ENCODE measurements at regions not wholly inside any gene's neighbourhood (a gene's known extent, or its start where the extent isn't known, plus 50 kb on each side); places are given as distances from the start of the nearest gene placed in this dataset.
"Not testable (repeated sequence)": the region's sequence is repeated elsewhere in the genome, so short reads cannot be mapped to it uniquely, and the experiment has no call there.

GRCh38 chr18:70640336-70640887 lies 351.6 kb downstream of the SOCS6 start:
- no peak for DNase-seq

- DNase-seq = peak; percentile 20
These were observed 348.1 kb downstream of the SOCS6 start for GRCh38 chr18:70636991-70637390.

DNA sequence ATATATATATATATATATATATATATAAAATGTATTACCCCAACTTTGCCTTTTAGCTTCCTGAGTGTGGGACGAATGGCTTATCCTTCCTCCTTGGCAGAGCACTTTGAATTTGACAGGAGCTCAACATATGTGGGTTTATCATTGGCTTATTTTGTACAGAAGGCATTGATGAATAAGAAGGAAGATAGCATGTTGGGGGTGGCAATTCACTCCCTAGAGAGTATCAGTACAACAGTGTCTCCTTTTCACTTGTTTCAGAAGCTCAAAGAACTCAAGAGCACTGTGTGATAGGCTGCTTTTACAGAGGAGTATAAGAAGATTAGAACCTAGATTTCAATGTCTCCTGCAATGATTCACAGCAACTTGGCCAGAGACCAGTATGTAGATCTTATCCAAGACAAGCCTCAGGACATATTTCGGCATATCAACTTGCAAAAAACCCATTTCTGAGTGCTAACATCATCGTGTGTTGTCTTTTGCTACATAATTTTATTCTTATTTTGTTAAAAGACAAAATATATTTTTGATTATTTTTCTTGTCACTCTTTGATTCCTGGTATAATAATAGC lies 345.8 kb downstream of the SOCS6 start:
- peak; percentile 52 for DNase-seq

GRCh38 chr18:70627182-70627802 lies 338.4 kb downstream of the SOCS6 start:
- DNase-seq = no peak

DNA sequence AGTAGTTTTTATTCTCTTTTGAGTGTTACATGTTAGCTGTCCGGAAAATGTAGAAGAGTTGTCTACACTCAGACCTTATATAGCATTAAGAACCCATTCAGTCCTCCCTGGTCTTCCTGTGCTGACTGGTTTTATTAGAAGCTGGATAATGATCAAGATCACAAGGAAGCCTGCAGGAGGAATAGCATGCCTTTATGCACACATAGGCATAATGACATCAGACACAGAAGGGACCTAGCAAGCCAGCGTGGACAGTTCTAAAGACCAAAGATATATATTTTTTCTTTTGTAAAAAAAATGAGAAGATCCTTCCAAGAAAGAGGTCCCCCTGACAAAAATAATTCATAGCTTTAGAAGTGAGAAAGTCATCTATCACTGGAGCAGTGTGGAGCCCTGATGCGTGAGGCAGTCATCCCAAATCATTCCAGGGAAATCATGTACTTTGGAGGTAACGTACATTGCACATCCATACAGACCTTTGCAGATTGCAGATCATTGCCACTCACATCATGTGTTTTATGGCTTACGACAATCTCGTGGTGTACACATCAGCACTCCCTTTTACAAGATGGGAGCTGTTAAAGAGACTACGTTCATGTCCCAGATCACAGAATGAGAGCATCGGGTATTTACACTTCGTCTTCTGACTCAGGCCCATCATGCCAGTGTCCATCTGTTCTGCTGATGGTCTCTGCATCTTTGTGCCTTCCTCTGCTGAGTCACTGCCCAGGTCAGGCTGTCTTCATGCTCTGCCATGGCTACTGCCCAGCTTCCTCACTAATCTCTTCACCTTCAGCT lies 334.0 kb downstream of the SOCS6 start:
- DNase-seq = no peak

DNA sequence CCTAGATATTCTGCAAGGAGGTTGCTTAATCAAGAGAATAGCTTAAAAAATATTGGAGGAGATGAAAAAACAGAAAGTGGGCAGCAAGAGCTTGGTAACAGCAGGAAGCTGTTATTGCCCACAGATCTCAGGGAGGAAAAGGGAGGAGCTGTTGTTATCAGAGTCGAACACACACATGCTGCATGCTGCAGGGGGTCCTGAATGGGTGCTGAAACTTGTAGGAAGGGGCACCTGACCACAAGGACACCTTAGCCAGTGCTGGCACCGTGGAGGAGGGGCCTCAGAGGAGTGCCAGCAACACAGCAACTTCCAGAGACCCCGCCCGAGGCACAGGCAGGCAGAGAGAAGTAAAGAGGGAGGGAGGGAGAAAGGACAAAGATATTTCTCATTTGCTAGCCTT lies 332.9 kb downstream of the SOCS6 start:
- DNase-seq = no peak

GRCh38 chr18:70620837-70621612 lies 332.2 kb downstream of the SOCS6 start:
- DNase-seq = no peak

DNA sequence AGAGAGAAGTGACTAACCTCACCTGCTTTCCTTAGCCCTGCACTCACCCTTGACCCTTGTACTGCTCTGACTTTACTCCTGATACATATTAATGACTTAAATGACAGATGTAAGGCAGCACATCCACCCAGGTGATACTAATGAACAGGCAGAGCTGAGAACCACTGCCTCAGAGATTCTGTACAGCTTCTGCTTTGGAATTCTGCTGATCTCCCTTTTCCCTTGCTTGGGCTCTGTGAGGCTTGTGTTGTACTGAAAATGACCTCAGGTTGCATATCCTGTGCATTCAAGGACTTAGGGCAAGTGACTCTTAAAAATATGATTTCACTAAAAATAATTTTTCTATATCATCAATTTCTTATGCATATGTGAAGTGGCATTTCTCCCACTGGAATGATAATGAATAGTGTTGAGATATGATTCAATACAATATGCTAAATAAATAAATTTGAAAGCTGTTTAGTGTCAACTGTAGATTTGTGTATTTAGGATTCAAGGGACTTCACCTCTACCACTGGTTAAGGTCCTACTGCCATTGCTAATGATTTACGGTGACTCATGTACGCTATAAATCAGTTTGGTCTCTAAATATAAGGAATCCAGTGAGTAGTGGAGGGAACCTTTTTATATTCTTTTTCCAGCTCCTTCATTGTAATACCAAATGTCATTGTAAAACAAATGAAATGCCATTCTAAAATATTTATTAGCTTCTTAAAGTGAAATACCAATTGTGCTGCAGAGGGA lies 328.3 kb downstream of the SOCS6 start:
- DNase-seq = no peak

DNA sequence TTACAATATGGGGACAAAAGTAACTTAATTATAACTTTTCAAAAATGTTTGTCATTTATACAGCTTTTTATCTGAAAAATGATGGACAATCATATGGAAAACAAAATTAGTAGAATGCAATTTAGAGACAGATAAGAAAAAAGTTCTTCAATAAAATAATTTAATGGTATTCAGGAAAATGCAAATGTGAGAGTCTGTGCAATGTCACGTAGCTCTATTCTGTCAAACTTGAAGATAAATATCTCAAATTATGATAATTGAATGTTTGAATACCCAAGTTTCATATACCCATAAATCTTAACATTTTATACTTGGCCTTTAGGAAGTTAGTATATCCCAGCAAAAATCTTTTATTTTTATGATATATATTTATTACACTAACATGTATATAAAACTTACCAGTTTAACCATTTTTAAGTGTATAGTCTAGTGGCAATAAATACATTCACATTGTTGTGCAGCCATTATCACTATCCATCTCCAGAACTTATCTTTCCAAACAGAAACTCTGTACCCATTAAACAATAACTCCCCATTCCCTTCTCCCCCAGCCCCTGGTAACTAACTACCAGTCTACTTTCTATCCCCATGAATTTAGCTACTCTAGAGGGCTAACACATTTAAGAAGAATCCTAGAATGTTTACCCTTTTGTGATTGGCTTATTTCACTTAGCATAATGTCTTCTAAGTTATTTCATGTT lies 311.5 kb downstream of the SOCS6 start:
- no peak for DNase-seq

GRCh38 chr18:70598406-70598805 lies 309.6 kb downstream of the SOCS6 start:
- DNase-seq = no peak

DNA sequence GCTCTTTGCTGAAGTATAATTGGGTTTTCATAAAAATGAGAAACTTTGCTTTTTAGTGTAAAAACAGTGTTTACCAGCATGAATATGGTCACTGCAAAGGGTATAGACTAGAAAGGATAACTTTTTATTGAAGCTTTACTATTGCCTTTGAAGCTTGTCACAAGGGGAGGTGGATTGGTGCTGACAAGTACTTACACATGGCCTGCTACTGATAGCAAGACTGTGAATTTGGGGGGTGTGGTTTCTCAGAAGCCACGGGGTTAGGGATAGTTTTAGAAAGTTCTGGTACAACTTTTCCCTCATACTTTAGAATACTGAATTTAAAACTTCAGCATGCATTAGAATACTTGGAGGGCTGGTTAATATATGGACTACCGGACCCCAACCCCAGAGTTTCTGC lies 294.1 kb downstream of the SOCS6 start:
- DNase-seq = no peak

DNA sequence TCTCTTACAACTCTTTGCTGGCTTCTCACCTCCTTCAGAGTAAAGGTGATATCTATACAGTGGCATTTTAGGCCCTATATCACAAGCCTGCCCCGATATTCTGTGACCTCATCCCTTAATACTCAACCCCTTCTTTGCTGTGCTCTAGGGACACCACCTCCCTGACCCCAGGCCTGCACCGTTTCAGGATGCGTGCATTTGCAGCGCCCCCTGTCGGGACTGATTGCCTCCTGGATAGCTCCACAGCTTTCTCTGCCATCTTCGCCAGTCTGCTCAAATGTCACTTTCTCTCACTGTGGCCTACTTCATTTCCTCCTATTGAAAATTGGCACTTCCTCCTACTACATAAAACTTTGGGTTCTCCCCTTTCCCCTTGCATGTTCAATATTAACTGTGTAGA lies 289.6 kb downstream of the SOCS6 start:
- DNase-seq = no peak

DNA sequence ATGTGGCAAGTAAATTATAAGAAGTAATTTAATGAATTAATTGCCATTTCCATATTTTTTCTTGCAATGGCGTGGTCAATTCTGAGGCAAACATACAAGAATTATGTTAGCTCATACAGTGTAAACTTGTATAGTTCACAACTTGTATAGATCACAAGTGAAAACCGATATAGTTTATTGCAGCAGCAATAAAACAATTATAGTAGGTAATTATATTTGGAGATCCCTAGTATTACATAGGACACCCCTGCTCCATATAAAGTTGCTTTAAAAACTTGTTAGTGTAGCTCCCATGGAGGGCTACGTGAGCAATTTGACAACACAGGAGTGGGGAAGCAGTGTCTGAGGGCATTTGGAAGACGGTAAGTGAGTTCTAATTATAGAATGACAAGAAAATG lies 288.2 kb downstream of the SOCS6 start:
- DNase-seq = no peak

GRCh38 chr18:70576276-70577022 lies 287.6 kb downstream of the SOCS6 start:
- no peak for DNase-seq

- not testable (repeated sequence) for DNase-seq
These were observed 286.1 kb downstream of the SOCS6 start for GRCh38 chr18:70574951-70575350.

DNA sequence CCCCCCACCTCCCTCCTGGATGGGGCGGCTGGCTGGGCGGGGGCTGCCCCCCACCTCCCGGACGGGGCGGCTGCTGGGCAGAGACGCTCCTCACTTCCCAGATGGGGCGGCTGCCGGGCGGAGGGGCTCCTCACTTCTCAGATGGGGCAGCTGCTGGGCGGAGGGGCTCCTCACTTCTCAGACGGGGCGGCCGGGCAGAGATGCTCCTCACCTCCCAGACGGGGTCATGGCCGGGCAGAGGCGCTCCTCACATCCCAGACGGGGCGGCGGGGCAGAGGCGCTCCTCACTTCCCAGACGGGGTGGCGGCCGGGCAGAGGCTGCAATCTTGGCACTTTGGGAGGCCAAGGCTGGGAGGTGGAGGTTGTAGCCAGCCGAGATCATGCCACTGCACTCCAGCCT lies 280.8 kb downstream of the SOCS6 start:
- DNase-seq = not testable (repeated sequence)

DNA sequence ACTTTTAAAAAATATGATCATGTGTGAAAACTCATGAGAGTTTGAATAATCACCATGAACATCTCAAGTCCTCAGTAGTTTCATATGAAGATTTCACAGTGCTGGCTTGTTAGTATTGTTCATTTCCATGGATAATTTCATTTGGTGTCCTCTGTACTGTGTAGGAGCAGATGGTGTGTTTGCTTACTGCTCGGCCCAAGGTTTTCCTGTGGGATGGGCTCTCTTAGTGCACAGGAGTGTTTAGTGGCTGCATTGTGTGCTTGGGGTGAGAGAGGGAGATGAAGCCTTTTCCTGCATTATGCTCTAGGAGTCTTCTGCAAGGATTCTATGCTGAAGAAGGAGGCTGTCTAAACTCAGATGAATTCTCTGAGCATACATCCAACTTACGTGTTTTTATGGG lies 270.6 kb downstream of the SOCS6 start:
- no peak for DNase-seq

- DNase-seq = no peak
These were observed 269.5 kb downstream of the SOCS6 start for GRCh38 chr18:70558371-70558770.

DNA sequence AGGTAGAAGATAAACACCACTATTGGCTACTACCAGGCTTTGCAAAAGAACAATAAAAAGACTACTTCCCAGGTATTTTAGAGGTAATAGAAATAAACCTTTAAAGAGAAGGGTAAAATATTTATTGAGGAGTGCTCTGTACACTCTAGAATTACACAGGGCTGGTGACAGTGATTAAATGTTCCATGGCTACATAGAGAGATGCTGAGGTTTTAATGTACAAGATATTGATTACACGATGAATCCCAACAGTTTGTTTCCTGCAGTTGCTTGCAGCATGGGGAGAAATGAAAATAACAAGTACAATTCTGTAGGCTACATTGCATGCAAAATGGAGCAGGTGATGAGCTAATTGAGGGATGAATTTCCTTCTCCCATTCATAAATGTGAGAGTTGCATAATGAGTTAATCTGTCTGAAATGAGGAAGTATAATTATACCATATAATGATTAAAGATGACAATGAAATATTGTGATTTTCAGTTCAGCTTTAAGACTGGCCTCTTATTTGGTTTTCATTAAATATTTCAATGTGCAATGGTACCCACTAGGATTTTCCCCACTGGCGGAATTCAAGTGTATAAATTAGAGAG lies 266.1 kb downstream of the SOCS6 start:
- DNase-seq = no peak

- no peak for DNase-seq
These were observed 265.1 kb downstream of the SOCS6 start for GRCh38 chr18:70553936-70554260.

All from NCI-H226 (cell line).